GM18520 (cell line): ENCODE measurements at regions not wholly inside any gene's neighbourhood (a gene's known extent, or its start where the extent isn't known, plus 50 kb on each side); places are given as distances from the start of the nearest gene placed in this dataset.

ENCODE experiments used
- ATAC-seq: cut with Tn5 transposase; IDR thresholded peaks from one replicate; pipeline ENCODE4 v1.9.1; 2021; ENCODE audit not compliant: unreplicated experiment

- ATAC-seq, result no peak
These were observed 312.4 kb upstream of the RORA start for GRCh38 chr15:61541516-61541915.

- ATAC-seq, result no peak
These were observed 308.2 kb upstream of the RORA start for GRCh38 chr15:61537337-61537736.

GRCh38 chr15:61534986-61535385 lies 305.9 kb upstream of the RORA start:
- no peak for ATAC-seq

GRCh38 chr15:61530769-61531168 lies 301.7 kb upstream of the RORA start:
- no peak for ATAC-seq

- ATAC-seq, result no peak
These were observed 299.4 kb upstream of the RORA start for GRCh38 chr15:61528581-61528910.

GRCh38 chr15:61527836-61528580 lies 298.9 kb upstream of the RORA start:
- ATAC-seq, result no peak

GRCh38 chr15:61524545-61524944 lies 295.4 kb upstream of the RORA start:
- ATAC-seq, result no peak

GRCh38 chr15:61524086-61524485 lies 295.0 kb upstream of the RORA start:
- ATAC-seq, result no peak

- ATAC-seq, result no peak
These were observed 293.3 kb upstream of the RORA start for GRCh38 chr15:61522411-61522810.

- ATAC-seq, result no peak
These were observed 292.9 kb upstream of the RORA start for GRCh38 chr15:61521953-61522352.

- no peak for ATAC-seq
These were observed 290.2 kb upstream of the RORA start for GRCh38 chr15:61519296-61519695.

- no peak for ATAC-seq
These were observed 289.3 kb upstream of the RORA start for GRCh38 chr15:61518191-61518950.

- no peak for ATAC-seq
These were observed 288.7 kb upstream of the RORA start for GRCh38 chr15:61517776-61518175.

- no peak for ATAC-seq
These were observed 288.2 kb upstream of the RORA start for GRCh38 chr15:61517335-61517734.

GRCh38 chr15:61511756-61512155 lies 282.7 kb upstream of the RORA start:
- no peak for ATAC-seq

- no peak for ATAC-seq
These were observed 282.0 kb upstream of the RORA start for GRCh38 chr15:61511089-61511488.

GRCh38 chr15:61509327-61509840 lies 280.3 kb upstream of the RORA start:
- no peak for ATAC-seq

- no peak for ATAC-seq
These were observed 274.4 kb upstream of the RORA start for GRCh38 chr15:61503383-61503969.

GRCh38 chr15:61501815-61502389 lies 272.8 kb upstream of the RORA start:
- ATAC-seq, result no peak

GRCh38 chr15:61500951-61501620 lies 272.0 kb upstream of the RORA start:
- no peak for ATAC-seq

- ATAC-seq, result no peak
These were observed 271.4 kb upstream of the RORA start for GRCh38 chr15:61500523-61500922.
